ENCODE measurements at regions not wholly inside any gene's neighbourhood (a gene's known extent, or its start where the extent isn't known, plus 50 kb on each side); places are given as distances from the start of the nearest gene placed in this dataset.
"Not testable (repeated sequence)": the region's sequence is repeated elsewhere in the genome, so short reads cannot be mapped to it uniquely, and the experiment has no call there.

DNA sequence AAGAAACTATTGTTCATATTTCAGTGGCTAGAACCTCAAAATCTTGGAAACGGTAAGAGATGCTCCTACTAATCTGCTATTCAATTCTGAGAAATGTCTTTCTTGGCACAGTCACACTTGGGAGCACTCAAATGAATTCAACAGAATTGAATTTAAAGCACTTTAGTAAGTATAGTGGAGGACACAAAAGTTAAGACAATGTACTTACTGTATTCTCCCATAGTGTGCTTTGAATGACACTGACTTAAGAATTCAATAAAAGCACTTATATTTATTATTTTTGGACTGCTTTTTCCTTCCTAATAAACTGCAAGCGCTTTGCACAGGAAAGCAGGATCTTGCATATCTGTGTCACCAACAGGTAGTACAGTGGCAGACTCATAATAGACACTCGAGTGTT, 156.1 kb upstream of the RIMS1 start:
- no peak for DNase-seq

DNA sequence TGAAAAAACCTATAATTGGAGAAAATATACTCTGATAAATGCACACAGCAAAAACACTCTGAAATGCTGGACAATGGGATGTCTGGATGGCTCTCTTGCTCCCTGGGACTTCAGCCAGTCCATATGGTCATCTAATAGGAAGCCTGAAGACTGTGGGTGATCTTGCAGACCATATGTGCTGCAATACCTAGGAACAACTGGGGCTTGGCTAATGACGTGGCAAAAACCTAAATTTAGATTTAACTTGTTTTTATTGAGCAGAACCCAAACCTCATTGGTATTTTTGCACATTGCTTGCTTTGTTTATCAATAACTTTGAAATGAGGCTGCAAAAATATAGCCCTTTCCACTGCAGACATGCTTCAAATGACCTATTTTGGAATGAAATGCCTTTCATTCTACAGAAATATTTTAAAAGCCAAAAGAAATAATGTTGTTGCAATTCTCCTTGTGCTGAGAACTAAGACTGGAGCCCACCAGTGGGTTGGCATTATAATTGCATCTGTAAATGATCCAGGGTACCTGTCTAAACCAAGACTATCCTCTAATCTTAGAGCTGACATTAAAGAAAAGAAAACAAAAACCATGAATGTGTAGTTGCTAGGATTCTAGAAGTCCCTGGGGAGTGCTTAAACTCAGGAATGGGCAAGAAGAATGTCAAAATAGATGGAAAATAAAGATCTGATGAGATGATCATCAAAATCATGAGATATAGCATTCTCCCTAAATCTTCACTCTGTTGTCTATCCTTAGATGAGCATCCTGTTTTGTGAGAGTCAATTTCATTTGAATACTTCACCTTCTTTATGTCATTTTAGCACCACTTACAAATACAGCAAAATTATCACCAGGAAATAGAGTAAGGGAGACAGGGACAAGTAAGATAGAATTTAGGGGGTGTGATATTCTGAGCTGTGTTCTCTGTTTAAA, 152.1 kb upstream of the RIMS1 start:
- DNase-seq: no peak

DNA sequence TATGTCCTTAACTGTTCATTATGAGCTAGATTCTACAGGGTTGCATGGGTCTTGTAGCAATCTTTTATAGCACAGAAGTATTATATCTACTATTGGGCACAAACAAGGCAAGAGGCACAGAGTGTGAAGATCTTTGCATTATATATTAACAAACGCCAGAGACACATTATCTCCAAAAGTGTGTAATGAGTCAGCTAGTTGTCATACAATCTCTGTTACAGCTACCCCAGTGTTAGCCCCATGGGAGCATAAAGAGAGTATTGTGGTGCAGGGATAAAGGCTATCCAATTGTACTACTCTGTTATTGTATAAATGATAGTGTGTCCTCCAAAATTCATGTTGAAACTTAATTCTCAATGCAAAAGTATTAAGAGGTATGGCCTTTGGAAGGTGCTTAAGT, 148.4 kb upstream of the RIMS1 start:
- DNase-seq: no peak

DNA sequence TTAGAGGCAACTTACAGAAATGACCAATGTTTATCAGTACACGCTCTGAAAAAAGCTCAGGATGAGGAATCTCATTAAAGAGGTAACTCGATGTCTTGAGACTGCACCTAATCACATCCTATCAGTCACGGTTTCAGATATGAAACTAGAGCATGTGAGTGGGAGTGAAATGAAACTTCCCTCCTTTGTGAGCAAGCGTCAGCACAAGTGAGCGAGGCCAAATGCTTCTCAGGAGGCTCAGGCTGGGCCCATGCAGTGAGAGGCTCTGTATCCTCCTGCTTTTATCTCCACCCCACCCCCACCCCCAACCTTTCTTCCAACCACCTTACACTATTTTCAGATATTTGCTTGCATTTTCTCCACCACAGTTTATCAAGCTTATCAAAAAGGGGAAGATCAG, 140.8 kb upstream of the RIMS1 start:
- no peak for DNase-seq

DNA sequence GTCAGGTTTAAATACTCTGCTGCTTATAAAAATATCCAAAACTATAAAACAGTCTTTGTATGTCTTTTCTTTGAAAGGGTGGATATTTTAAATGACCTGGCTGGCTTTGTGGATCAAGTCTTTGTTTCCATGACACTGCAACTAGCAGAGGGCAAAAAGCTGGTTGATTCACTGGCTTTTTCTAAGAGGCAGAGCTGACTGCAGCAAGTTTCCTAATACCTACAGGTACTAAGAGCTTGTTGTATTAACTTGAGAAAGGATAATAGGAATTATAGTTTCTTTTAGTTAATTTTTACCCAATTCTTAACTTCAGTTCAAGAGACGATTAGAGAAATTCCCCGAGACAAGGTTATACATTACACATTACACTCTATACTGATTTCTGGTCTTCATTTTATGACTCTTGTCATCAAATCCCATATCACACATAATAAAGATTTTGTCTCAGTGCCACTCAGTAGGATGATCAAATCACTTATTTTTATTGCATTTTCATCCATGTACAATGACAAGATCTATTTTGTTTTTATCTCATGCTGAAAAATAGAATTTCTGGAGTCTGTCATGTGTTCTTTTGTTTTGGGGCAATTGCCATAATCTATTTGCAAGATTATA, 120.1 kb upstream of the RIMS1 start:
- DNase-seq: no peak

DNA sequence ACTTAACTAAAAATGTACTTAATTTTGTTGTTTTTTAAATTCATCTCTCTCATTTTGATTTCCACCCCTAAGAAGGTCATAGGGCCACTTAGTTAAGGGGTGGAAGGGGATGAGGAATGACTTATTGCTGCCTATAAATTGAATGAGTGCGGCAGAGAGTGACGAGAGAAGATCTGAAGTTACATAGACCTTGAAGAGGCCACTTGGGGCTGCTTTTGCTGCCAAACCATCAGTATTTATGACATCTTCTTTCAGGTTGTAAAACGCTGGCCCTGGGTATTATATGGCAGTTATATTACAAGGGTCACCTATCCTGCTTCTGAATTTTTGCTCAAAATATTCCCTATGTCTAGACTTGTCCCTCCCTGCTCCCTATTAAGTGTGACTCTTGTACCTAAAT, 119.6 kb upstream of the RIMS1 start:
- DNase-seq: no peak

DNA sequence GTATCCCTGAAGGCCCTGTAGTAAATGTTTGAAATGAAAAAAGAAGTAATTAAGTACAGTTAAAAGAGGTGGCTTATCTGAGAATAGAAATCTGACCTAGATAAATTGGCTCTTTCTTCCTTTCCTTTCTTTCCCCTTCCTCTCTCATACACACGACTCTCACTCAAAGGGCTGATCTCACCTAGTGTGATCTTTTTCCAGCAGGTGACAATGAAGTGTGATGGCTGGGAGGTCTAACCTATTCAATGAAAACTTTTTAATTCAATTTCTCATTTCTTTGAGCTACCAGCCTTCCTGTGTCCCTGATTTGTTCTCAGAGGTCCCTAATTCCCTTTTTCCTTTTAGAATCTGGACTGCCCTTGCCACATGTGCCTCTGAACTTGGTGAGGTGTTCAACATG, 118.0 kb upstream of the RIMS1 start:
- DNase-seq: no peak

DNA sequence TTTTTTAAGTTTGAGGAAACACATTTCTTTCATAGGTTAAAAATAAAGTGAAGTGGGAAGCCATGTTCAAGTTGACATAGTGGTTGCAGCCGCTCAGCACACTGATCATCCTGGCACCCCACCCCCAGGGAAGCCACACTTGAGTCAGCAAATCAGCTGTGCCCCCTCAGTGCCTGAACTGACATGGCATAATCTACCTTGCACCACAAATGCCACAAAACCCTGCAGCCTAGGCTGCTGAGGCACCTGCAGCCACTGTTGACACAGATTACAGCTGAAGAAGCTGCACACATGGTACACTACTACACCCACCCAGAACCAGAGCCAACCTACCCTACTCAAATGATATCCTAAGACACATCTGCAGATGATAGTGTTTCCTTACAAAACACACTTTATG, 77.5 kb upstream of the RIMS1 start:
- no peak for DNase-seq

DNA sequence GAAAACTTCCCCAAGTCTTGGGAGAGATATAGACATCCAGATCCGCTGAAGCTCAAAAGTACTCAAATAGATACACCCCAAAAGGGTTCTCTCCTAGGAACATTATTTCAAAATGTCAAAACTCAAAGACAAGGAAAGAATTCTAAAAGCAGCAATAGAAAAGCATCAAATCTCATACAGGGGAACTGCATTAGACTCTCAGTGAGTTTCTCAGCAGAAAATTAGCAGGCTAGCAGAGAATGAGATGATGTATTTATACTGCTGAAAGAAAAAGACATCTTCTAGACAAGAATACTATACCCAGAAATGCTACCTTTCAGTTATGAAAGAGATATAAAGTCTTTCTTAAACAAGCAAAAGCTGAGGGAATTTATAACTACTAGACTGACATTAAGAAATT, 75.5 kb upstream of the RIMS1 start:
- DNase-seq: no peak

DNA sequence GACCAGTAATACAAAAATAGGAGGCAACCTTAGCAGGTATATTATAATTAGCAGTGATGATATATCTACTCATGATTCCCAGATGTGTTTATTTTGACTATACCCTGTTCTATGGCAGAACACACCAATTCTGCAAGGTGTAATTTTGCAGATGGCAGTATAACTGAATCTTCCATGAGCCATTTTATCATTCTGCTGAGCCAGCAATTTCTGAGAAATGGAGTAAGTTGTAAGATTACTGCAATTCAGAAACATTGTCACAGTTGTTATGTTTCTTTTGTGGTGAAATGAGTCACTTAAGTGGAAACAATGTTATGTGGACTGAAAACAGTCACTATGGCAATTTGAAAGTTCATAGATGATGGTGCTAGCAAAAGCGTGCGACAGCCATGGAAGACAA, 63.7 kb upstream of the RIMS1 start:
- no peak for DNase-seq

DNA sequence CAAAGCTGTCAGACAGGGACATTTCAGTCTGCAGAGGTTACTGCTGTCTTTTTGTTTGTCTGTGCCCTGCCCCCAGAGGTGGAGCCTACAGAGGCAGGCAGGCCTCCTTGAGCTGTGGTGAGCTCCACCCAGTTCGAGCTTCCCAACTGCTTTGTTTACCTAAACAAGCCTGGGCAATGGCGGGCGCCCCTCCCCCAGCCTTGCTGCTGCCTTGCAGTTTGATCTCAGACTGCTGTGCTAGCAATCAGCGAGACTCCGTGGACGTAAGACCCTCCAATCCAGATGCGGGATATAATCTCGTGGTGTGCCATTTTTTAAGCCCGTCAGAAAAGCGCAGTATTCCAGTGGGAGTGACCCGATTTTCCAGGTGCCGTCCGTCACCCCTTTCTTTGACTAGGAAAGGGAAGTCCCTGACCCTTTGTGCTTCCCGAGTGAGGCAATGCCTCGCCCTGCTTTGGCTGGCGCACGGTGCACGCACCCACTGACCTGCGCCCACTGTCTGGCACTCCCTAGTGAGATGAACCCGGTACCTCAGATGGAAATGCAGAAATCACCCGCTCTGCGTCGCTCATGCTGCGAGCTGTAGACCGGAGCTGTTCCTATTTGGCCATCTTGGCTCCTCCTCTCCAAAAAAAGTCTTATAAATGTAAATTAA, 54.1 kb upstream of the RIMS1 start:
- not testable (repeated sequence) for DNase-seq
